ENCODE measurements at regions not wholly inside any gene's neighbourhood (a gene's known extent, or its start where the extent isn't known, plus 50 kb on each side); places are given as distances from the start of the nearest gene placed in this dataset.

DNA sequence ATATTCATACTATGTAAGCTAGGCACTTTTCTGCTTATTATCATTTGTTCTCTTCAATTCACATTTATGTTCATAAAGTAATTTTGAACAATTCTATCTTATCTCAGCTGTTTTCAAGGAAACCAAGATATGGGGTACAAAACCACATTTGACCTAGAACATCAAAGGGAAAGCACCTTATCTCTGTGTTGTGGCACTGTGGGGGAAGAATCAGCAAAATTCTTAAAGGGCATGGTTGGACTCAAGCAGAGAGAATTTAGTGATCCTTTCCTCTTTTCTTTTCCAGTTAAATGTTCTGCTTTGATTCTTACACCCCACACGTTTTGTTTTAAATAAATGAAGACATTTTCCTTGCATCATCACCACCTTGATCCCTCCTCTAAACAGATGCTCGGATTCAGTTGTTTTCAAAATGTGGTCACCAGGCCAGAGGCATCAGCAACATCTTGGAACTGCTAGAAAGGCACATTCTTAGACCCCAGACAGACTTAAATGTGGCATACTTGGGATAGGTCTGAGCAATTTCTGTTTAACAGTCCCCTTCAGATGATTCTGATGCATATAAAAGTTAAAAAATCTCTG is 128.4 kb upstream of the TP63 start:
- TF ChIP-seq, protein P1, sequence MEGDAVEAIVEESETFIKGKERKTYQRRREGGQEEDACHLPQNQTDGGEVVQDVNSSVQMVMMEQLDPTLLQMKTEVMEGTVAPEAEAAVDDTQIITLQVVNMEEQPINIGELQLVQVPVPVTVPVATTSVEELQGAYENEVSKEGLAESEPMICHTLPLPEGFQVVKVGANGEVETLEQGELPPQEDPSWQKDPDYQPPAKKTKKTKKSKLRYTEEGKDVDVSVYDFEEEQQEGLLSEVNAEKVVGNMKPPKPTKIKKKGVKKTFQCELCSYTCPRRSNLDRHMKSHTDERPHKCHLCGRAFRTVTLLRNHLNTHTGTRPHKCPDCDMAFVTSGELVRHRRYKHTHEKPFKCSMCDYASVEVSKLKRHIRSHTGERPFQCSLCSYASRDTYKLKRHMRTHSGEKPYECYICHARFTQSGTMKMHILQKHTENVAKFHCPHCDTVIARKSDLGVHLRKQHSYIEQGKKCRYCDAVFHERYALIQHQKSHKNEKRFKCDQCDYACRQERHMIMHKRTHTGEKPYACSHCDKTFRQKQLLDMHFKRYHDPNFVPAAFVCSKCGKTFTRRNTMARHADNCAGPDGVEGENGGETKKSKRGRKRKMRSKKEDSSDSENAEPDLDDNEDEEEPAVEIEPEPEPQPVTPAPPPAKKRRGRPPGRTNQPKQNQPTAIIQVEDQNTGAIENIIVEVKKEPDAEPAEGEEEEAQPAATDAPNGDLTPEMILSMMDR (IDR thresholded peaks at IDR 0.05; ENCODE audit: insufficient read depth, low read depth, low read length, missing control alignments), result no peak
- no peak for DNase-seq (ENCODE audit: low read depth)
- H3K4me3 ChIP-seq (ENCODE audit: low read depth, low read length), result no peak overlapping the region

DNA sequence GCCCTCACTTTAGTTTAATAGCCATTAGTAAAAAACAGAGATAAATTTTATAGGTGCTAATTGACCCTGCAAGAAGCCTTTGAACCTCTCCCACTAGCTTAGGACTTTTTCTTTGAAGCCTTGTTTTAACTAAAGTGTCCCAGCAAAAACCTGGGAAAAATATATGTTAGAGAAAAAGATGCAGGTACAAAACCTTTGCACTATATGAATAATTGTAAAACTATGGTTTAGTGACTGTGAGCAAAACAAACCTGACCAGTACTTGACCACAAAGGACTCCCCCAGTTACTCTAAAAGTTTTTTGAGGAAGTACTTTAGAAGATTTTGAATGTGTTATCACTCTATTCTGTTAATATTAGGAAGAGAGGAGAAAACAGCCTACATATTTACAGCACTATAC is 123.3 kb upstream of the TP63 start:
- TF ChIP-seq, protein P1 (IDR thresholded peaks at IDR 0.05; ENCODE audit: insufficient read depth, low read depth, low read length, missing control alignments), result no peak
- peak; percentile 43 for DNase-seq (ENCODE audit: low read depth)
- no peak overlapping the region for H3K4me3 ChIP-seq (ENCODE audit: low read depth, low read length)

DNA sequence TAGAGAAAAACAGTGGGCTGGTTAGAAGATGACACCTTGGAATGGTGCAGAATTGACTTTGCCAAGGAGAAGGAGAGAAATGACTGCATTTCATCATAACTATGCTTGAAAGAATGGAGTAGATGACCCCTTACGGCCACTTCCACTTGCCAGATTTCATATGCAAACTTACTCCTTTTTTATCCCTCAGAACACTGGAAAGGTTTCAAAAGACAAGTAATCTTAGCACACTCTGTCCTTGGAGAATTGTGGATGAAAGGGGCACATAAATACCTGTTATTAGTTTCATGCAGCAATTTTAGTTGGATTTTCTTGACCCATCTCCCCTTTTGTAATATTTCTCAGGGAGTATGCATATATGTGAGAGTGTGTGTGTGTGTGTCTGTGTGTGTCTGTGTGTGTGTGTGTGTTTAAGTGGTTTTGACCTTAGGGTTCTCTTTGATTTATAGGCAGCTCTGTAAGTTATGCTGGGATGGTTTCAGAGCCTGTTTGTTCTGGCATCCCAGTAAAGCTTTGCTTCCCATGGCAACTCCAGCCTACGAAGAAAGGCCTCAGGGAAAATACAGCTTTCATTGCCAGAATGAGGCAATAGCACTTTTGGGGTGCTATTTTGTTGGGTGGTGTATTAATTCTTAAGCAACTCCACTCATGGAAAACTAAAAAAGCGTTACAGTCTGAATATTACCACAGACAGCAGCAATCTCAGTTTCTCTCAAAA is 122.2 kb upstream of the TP63 start:
- DNase-seq (ENCODE audit: low read depth), result no peak
- TF ChIP-seq, protein P1 (IDR thresholded peaks at IDR 0.05; ENCODE audit: insufficient read depth, low read depth, low read length, missing control alignments), result no peak
- H3K4me3 ChIP-seq (ENCODE audit: low read depth, low read length), result no peak overlapping the region

DNA sequence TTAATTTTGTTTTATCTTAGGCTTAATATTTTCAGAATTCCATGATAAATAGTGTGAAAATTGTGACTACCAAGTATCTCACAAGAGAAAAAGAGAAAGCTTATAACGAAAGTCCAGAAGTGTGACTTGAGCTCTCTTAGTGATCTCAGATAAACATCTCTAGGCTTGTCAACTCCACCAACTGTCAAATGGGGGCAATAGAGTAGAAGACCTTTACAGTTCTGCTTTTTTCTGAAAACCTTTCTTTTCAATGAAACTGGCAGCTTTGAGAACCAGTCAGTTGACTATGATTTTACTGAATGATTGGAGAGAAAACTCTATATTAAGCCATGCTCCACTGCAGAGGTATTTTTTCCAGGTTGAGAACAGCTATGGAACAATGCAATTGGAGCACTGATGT is 119.2 kb upstream of the TP63 start:
- no peak overlapping the region for H3K4me3 ChIP-seq (ENCODE audit: low read depth, low read length)
- TF ChIP-seq, protein P1 (IDR thresholded peaks at IDR 0.05; ENCODE audit: insufficient read depth, low read depth, low read length, missing control alignments), result no peak
- peak; percentile 65 for DNase-seq (ENCODE audit: low read depth)

DNA sequence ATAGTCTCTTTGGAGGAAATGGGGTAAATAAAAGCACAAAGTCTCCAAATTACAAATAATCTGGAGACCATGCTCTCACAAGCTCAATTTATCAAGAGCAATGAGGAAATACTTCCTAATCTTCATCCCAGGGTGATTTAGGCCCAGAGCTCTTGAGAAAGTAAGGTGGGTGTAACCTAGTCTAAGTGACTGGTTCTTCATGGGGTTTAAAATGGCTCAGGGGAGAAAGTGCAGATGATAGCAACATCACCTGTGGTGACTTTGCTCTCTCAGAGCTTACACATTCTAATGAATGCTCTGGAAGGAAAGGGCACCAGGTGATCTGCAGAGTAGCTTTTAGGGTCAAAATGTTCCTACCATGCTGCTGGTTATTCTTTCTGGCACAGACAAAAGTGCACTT is 118.4 kb upstream of the TP63 start:
- no peak for DNase-seq (ENCODE audit: low read depth)
- TF ChIP-seq, protein P1 (IDR thresholded peaks at IDR 0.05; ENCODE audit: insufficient read depth, low read depth, low read length, missing control alignments), result no peak
- no peak overlapping the region for H3K4me3 ChIP-seq (ENCODE audit: low read depth, low read length)

DNA sequence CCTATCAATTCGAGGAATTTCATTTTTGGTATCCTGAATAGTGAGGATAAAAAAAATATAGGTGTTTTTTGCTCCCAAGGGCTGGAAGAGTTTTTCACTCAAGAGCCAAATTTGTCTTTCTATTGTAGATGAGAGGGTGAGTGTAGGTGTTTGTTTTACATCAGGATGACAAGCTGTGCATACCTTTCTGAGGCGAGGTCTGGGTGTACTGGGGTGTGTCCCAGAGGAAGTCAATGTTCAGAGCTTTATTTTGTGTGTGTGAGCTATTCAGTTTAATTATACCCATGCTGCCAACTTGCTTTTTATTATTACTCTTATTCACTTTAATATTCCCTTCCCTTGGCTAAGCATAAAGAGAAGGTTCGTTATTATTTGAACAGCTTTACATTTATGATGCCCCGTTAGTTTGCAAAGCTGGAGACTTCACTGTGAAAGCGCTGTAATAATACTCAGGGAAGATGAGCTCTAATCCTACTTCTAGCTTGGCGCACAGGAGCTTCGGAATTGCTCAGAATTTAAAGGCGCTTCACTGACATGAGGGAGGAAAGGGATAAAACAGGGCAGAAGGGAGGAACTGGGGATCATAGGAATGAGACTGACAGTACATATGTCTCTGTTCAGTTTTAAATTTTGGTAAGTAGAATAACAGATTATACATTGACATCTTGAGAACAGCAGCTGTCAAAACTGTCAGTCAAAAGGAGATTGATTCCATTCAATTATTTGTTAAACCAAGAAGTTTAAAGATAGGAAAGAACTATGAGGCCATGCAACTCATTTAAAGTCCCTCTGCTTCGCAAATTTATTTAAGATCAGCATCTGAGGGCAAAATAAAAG is 117.7 kb upstream of the TP63 start:
- no peak overlapping the region for H3K4me3 ChIP-seq (ENCODE audit: low read depth, low read length)

More for the DNA sequence above, 117.7 kb upstream of the TP63 start:
- TF ChIP-seq, protein P1 (IDR thresholded peaks at IDR 0.05; ENCODE audit: insufficient read depth, low read depth, low read length, missing control alignments), result no peak
- DNase-seq (ENCODE audit: low read depth), result no peak
